ENCODE measurements at regions not wholly inside any gene's neighbourhood (a gene's known extent, or its start where the extent isn't known, plus 50 kb on each side); places are given as distances from the start of the nearest gene placed in this dataset.

- no peak for TF ChIP-seq CTCF (IDR thresholded peaks at IDR 0.05)
- TF ChIP-seq POLR2A (IDR thresholded peaks at IDR 0.05) = no peak
- no peak for TF ChIP-seq POLR2AphosphoS5 (IDR thresholded peaks at IDR 0.05)
These were observed 543.0 kb upstream of the PLXNA2 start for GRCh38 chr1:208787219-208787618.

Measured in sigmoid colon (tissue), 4 donors.